Right lobe of liver (tissue), 4 donors: ENCODE measurements at regions not wholly inside any gene's neighbourhood (a gene's known extent, or its start where the extent isn't known, plus 50 kb on each side); places are given as distances from the start of the nearest gene placed in this dataset.

Experiments used
- POLR2A ChIP-seq: fragments of 450-650 bp; IDR thresholded peaks from one replicate; pipeline ENCODE4 v1.6.1; 2017; ENCODE audit warnings: antibody characterized with exemption, mild to moderate bottlenecking
- TF ChIP-seq, protein P1 (sequence below), 4 donors: fragments of 200-600 bp in 3 of 4; fragments of 450-650 bp in 1 of 4; IDR thresholded peaks; one replicate each; pipeline versions ENCODE4 v1.5.1 to v1.8.0; 2016 to 2022; ENCODE audit warnings: antibody characterized with exemption in 4 of 4, mild to moderate bottlenecking in 2 of 4
- donor health status: DM: no; HTN: no; CAD: no.
- donor health status: DM: no; HTN: no; CAD: no.
- donor health status: DM: no; HTN: yes; CAD: no.

DNA sequence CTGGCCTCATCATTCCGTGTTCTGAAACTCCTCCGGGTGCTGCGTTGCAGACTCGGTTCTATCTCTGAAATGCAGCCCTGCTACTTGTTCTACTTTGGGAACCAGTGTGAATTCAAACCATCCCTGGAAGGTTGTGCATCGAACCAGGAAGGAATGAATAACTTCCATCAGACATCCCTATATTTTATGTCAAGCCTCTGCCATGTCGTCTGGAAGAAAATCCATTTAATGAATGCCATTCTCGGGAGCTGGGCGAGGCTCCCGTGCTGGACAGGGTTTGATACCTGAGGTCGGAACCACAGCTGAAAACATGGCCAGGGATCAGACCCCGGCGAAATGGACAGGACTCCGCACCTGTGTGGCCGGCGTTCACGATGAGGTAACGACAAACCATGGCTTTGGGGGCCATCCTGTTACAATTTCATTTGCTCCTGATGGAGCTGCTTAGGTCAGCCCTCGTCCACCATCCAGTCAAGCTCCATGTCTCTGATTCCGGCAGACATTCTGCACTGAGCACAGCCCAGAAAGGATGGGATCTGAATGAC lies 821.6 kb downstream of the GALR1 start:
- TF ChIP-seq, protein P1, sequence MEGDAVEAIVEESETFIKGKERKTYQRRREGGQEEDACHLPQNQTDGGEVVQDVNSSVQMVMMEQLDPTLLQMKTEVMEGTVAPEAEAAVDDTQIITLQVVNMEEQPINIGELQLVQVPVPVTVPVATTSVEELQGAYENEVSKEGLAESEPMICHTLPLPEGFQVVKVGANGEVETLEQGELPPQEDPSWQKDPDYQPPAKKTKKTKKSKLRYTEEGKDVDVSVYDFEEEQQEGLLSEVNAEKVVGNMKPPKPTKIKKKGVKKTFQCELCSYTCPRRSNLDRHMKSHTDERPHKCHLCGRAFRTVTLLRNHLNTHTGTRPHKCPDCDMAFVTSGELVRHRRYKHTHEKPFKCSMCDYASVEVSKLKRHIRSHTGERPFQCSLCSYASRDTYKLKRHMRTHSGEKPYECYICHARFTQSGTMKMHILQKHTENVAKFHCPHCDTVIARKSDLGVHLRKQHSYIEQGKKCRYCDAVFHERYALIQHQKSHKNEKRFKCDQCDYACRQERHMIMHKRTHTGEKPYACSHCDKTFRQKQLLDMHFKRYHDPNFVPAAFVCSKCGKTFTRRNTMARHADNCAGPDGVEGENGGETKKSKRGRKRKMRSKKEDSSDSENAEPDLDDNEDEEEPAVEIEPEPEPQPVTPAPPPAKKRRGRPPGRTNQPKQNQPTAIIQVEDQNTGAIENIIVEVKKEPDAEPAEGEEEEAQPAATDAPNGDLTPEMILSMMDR (IDR thresholded peaks at IDR 0.05) = no peak
- no peak for TF ChIP-seq POLR2A
